Astrocyte (in vitro differentiated cells and primary cell): ENCODE measurements at regions not wholly inside any gene's neighbourhood (a gene's known extent, or its start where the extent isn't known, plus 50 kb on each side); places are given as distances from the start of the nearest gene placed in this dataset.
A peak's percentile ranks its signal among the peaks of the same experiment; 100 is the strongest.

Experiments used
- DNase-seq: peaks from one replicate; pipeline ENCODE4 v3.0.0-alpha.2; 2010; ENCODE audit warnings: low read depth
- FAIRE-seq: peaks from 2 replicates; lab custom pipeline; 2011; peaks lifted over from hg19 to GRCh38; lab: Jason Lieb, UNC
- H2AFZ ChIP-seq: 2 replicates; pipeline ENCODE4 v1.6.0; 2012; ENCODE audit warnings: low read depth, low read length, inconsistent platforms
- H3K27ac ChIP-seq: 2 replicates; pipeline ENCODE4 v1.5.1; 2011; ENCODE audit warnings: low read depth, low read length, inconsistent platforms
- H3K27me3 ChIP-seq: 2 replicates; pipeline ENCODE4 v1.6.0; 2011; ENCODE audit warnings: low read length, inconsistent platforms; ENCODE audit not compliant: insufficient read depth
- H3K36me3 ChIP-seq: 2 replicates; pipeline ENCODE4 v1.5.1; 2011; ENCODE audit warnings: low read length, inconsistent platforms; ENCODE audit not compliant: insufficient read depth
- H3K4me1 ChIP-seq: 2 replicates; pipeline ENCODE4 v1.5.1; 2011; ENCODE audit warnings: low read length, inconsistent platforms; ENCODE audit not compliant: insufficient read depth
- H3K4me2 ChIP-seq: 2 replicates; pipeline ENCODE4 v1.6.0; 2012; ENCODE audit warnings: low read length, inconsistent platforms
- H3K4me3 ChIP-seq: 2 replicates; pipeline ENCODE4 v1.5.1; 2011; ENCODE audit warnings: low read depth, mild to moderate bottlenecking, low read length, inconsistent platforms; ENCODE audit not compliant: insufficient read depth
- H3K79me2 ChIP-seq: 2 replicates; pipeline ENCODE4 v1.6.0; 2012; ENCODE audit warnings: mild to moderate bottlenecking, low read length, inconsistent platforms; ENCODE audit not compliant: insufficient read depth
- H3K9ac ChIP-seq: 2 replicates; pipeline ENCODE4 v1.6.0; 2012; ENCODE audit warnings: mild to moderate bottlenecking, low read length, inconsistent platforms
- H3K9me3 ChIP-seq: 2 replicates; pipeline ENCODE4 v1.5.1; 2012; ENCODE audit warnings: low read depth, mild to moderate bottlenecking, low read length, inconsistent platforms; ENCODE audit not compliant: insufficient read depth
- H4K20me1 ChIP-seq: 2 replicates; pipeline ENCODE4 v1.6.0; 2012; ENCODE audit warnings: low read length, inconsistent platforms; ENCODE audit not compliant: insufficient read depth
- H3K27ac Mint-ChIP-seq: one replicate; pipeline ENCODE4 v1.8.0; 2021; ENCODE audit warnings: mild to moderate bottlenecking, mixed read lengths; ENCODE audit not compliant: unreplicated experiment
- H3K27me3 Mint-ChIP-seq: one replicate; pipeline ENCODE4 v1.8.0; 2021; ENCODE audit warnings: low read depth, mixed read lengths; ENCODE audit not compliant: unreplicated experiment
- H3K36me3 Mint-ChIP-seq: one replicate; pipeline ENCODE4 v1.8.0; 2021; ENCODE audit warnings: low read depth, mixed read lengths; ENCODE audit not compliant: unreplicated experiment
- H3K4me1 Mint-ChIP-seq: one replicate; pipeline ENCODE4 v1.8.0; 2021; ENCODE audit warnings: low read depth, mixed read lengths; ENCODE audit not compliant: unreplicated experiment
- H3K4me3 Mint-ChIP-seq: one replicate; pipeline ENCODE4 v1.8.0; 2021; ENCODE audit warnings: mild to moderate bottlenecking, moderate library complexity, mixed read lengths; ENCODE audit not compliant: unreplicated experiment
- H3K9me3 Mint-ChIP-seq: one replicate; pipeline ENCODE4 v1.8.0; 2021; ENCODE audit warnings: mild to moderate bottlenecking, mixed read lengths; ENCODE audit not compliant: unreplicated experiment
- CTCF ChIP-seq: IDR thresholded peaks from 2 replicates; pipeline ENCODE4 v1.5.1; 2011; ENCODE audit warnings: low read depth, mild to moderate bottlenecking, inconsistent platforms, low read length, moderate library complexity; ENCODE audit not compliant: insufficient read depth
- EZH2 ChIP-seq: IDR thresholded peaks from 2 replicates; pipeline ENCODE4 v1.6.1; 2012; ENCODE audit warnings: mild to moderate bottlenecking, low read length, inconsistent platforms; ENCODE audit not compliant: insufficient read depth

GRCh38 chr9:89998633-89999032, 393.8 kb downstream of the GADD45G start:
- no peak overlapping the region for H3K27ac Mint-ChIP-seq
- no peak for TF ChIP-seq EZH2
- no peak for TF ChIP-seq CTCF
- H3K36me3 Mint-ChIP-seq, result no peaks in the 10 kb centered on the region

GRCh38 chr9:89999176-89999533, 394.3 kb downstream of the GADD45G start:
- Mint-ChIP-seq H3K4me3 (no peak overlapping the region), H3K4me1 (peaks cover 23% of the 10 kb centered on the region), H3K9me3 (no peaks in the 10 kb centered on the region), H3K36me3 (no peaks in the 10 kb centered on the region), H3K27me3 (peaks cover 15% of the 10 kb centered on the region), H3K27ac (no peak overlapping the region)
- H4K20me1 ChIP-seq, result no peaks in the 10 kb centered on the region
- FAIRE-seq, result no peak
- H3K4me2 ChIP-seq, result peak overlapping the region; percentile 82
- H3K4me3 ChIP-seq, result no peak overlapping the region
- H3K9me3 ChIP-seq, result no peaks in the 10 kb centered on the region
- H3K36me3 ChIP-seq, result no peaks in the 10 kb centered on the region
- H2AFZ ChIP-seq, result peak overlapping the region; percentile 54
- H3K27me3 ChIP-seq, result peaks cover 5% of the 10 kb centered on the region
- no peaks in the 10 kb centered on the region for H3K79me2 ChIP-seq
- no peak for DNase-seq
- no peak for TF ChIP-seq EZH2
- TF ChIP-seq CTCF, result no peak
- peaks cover 9% of the 10 kb centered on the region for H3K4me1 ChIP-seq
- H3K9ac ChIP-seq, result no peak overlapping the region
- H3K27ac ChIP-seq, result no peak overlapping the region

More at GRCh38 chr9:89998633-89999032, 393.8 kb downstream of the GADD45G start:
- FAIRE-seq (no peak), DNase-seq (no peak)
- no peaks in the 10 kb centered on the region for H3K36me3 ChIP-seq
- no peaks in the 10 kb centered on the region for H3K9me3 Mint-ChIP-seq
- H3K4me1 ChIP-seq, result peaks cover 9% of the 10 kb centered on the region
- H3K9ac ChIP-seq, result no peak overlapping the region
- H3K4me1 Mint-ChIP-seq, result peaks cover 23% of the 10 kb centered on the region
- no peaks in the 10 kb centered on the region for H4K20me1 ChIP-seq
- H3K27me3 ChIP-seq, result peaks cover 5% of the 10 kb centered on the region
- H3K79me2 ChIP-seq, result no peaks in the 10 kb centered on the region
- H3K4me3 Mint-ChIP-seq, result no peak overlapping the region
- no peaks in the 10 kb centered on the region for H3K9me3 ChIP-seq
- H3K27me3 Mint-ChIP-seq, result peaks cover 12% of the 10 kb centered on the region
- H3K27ac ChIP-seq, result no peak overlapping the region
- H2AFZ ChIP-seq, result no peak overlapping the region
- H3K4me2 ChIP-seq, result no peak overlapping the region
- no peak overlapping the region for H3K4me3 ChIP-seq

GRCh38 chr9:89999534-90000370, 394.9 kb downstream of the GADD45G start:
- Histone ChIP-seq H3K9ac (peak overlapping the region; percentile 17), H3K4me2 (peak overlapping the region; percentile 82), H3K27ac (no peak overlapping the region), H3K27me3 (peaks cover 4% of the 10 kb centered on the region), H3K36me3 (no peaks in the 10 kb centered on the region), H3K4me3 (peak overlapping the region; percentile 40), H3K79me2 (no peaks in the 10 kb centered on the region), H2AFZ (peak overlapping the region; percentile 54), H3K4me1 (peaks cover 9% of the 10 kb centered on the region), H4K20me1 (no peaks in the 10 kb centered on the region), H3K9me3 (no peaks in the 10 kb centered on the region)
- TF ChIP-seq EZH2 (no peak), CTCF (no peak)
- no peak overlapping the region for H3K4me3 Mint-ChIP-seq
- peaks cover 15% of the 10 kb centered on the region for H3K27me3 Mint-ChIP-seq
- peaks cover 23% of the 10 kb centered on the region for H3K4me1 Mint-ChIP-seq
- DNase-seq (peak; percentile 53), FAIRE-seq (no peak)
- H3K9me3 Mint-ChIP-seq, result no peaks in the 10 kb centered on the region
- no peaks in the 10 kb centered on the region for H3K36me3 Mint-ChIP-seq
- no peak overlapping the region for H3K27ac Mint-ChIP-seq
